Inflammatory macrophage treated with lipopolysaccharide for 1 hour (primary cell): ENCODE measurements at regions not wholly inside any gene's neighbourhood (a gene's known extent, or its start where the extent isn't known, plus 50 kb on each side); places are given as distances from the start of the nearest gene placed in this dataset.

ENCODE experiments used
- DNase-seq, 2 donors: peaks; one replicate each; pipeline ENCODE4 v3.0.0-alpha.2; 2020 to 2022

DNA sequence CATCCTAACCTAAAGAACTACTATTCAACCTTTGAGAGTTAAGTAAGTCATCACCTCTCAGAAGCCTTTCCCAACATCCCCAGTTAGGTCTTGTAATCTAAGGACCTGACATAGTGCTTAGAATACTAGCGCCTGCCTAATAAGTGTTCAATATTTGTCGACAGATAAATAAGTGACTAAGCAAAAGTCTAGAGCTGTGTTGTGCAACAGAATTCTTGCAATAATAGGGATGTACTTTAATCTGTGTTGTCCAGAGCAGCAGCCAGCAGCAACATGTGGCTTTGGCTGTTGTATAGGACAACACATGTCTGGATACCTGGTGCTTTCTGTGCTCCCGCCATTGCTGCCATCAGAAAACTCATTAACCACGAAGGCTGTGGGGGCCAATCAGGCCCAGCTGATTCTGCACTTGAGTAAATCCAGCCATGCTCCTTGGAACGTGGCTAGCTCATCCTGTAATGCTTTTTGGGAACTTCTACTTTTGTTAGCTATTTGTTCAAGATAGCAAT, 66.8 kb upstream of the NTM start:
- no peak for DNase-seq

- DNase-seq = no peak
These were observed 65.4 kb upstream of the NTM start for GRCh38 chr11:131305005-131305404.

DNA sequence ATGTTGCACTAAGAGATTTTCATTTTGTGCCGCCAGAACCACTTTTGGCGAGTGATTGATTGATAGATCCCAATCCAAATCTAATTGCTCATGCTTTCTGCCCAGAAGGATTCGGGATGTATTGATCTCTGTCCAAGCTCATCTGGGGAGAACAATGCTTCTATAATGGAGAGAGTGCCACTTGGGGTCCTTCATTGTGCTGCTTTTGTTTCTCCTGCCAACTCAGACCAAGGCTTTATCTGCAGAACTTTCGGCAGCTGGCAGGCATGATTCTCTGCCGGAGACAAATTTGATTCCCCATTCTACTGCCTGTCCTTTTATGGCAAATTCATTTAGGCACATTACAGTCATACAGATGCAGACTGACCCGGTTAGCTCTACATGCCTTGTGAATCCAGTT, 62.9 kb upstream of the NTM start:
- no peak for DNase-seq

- no peak for DNase-seq
These were observed 60.6 kb upstream of the NTM start for GRCh38 chr11:131309776-131310175.

DNA sequence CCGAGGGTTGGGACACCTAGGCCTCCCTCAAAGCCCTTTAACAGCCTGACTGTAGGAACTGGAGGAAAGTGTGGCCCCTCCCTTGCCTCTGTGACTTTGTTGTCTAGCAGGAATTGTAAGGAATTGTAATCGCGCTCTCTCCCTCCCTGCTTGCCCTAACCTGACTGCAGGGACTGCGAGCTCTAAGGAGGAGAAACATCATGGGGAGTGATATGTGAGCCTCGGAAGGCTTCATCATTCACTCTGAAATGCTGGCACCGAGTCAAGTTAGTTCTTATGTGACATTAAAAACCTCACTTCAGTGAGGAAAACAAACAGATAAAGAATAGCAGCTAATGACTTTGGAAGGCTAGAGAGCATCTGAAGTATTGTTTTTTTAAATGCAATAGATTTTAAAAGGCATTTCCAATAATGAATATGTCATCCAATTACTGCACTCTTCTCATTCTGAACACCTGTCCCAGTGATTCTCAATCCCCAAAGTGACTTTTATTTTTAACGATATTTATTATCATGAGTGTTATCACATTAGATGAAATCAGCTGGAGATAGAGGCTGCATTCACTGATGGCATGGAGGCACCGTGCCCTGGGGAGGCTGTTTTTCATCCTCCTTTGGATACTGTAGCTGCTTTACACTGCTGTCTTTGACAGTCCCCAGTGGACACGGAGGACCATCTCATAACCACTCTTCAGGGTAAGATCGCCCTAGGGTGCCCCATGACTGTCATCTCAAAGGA, 58.5 kb upstream of the NTM start:
- DNase-seq = no peak
